HL-60 (cell line): ENCODE measurements at regions not wholly inside any gene's neighbourhood (a gene's known extent, or its start where the extent isn't known, plus 50 kb on each side); places are given as distances from the start of the nearest gene placed in this dataset.

Source experiments
- CTCF ChIP-seq: IDR thresholded peaks from one replicate; pipeline ENCODE4 v1.5.1; 2011; ENCODE audit warnings: low read length, control low read depth, inconsistent platforms; ENCODE audit not compliant: insufficient read depth
- GABPA ChIP-seq: IDR thresholded peaks from 2 replicates; pipeline ENCODE4 v1.6.1; 2012; ENCODE audit warnings: low read depth

GRCh38 chr10:109173937-109174336 is 749.4 kb downstream of the XPNPEP1 start:
- TF ChIP-seq GABPA (no peak), CTCF (no peak)
